Neural cell (in vitro differentiated cells): ENCODE measurements at regions not wholly inside any gene's neighbourhood (a gene's known extent, or its start where the extent isn't known, plus 50 kb on each side); places are given as distances from the start of the nearest gene placed in this dataset.

Source experiments
- CTCF ChIP-seq: fragments of 450-650 bp; IDR thresholded peaks from 2 replicates; pipeline ENCODE4 v1.5.1; 2014; ENCODE audit warnings: antibody characterized with exemption, mild to moderate bottlenecking, moderate library complexity; ENCODE audit not compliant: poor library complexity, severe bottlenecking
- EP300 ChIP-seq: fragments of 450-650 bp; conservative IDR thresholded peaks from 2 replicates; pipeline ENCODE4 v1.6.1; 2014; ENCODE audit warnings: antibody characterized with exemption, mild to moderate bottlenecking, moderate library complexity; ENCODE audit not compliant: poor library complexity, severe bottlenecking
- EZH2 ChIP-seq: fragments of 200-600, 300-800 bp; shearing (Covaris generic), sonication (generic); IDR thresholded peaks from 2 replicates; pipeline ENCODE4 v1.6.1; 2014; ENCODE audit warnings: antibody characterized with exemption, low read length, borderline replicate concordance, mild to moderate bottlenecking; ENCODE audit not compliant: insufficient read depth, poor library complexity, severe bottlenecking
- MXI1 ChIP-seq: fragments of 450-650 bp; conservative IDR thresholded peaks from 2 replicates; pipeline ENCODE4 v1.6.1; 2014; ENCODE audit warnings: antibody characterized with exemption, mild to moderate bottlenecking; ENCODE audit not compliant: poor library complexity, severe bottlenecking
- POLR2AphosphoS5 ChIP-seq: IDR thresholded peaks from 2 replicates; pipeline ENCODE4 v1.6.1; 2012
- RAD21 ChIP-seq: fragments of 450-650 bp; conservative IDR thresholded peaks from 2 replicates; pipeline ENCODE4 v1.6.1; 2014; ENCODE audit warnings: antibody characterized with exemption, mild to moderate bottlenecking, moderate library complexity
- TAF1 ChIP-seq: IDR thresholded peaks from 2 replicates; pipeline ENCODE4 v1.6.1; 2012; ENCODE audit warnings: low read depth
- TF ChIP-seq, protein P1 (sequence below): IDR thresholded peaks from 2 replicates; pipeline ENCODE4 v1.6.1; 2012; ENCODE audit warnings: borderline replicate concordance

DNA sequence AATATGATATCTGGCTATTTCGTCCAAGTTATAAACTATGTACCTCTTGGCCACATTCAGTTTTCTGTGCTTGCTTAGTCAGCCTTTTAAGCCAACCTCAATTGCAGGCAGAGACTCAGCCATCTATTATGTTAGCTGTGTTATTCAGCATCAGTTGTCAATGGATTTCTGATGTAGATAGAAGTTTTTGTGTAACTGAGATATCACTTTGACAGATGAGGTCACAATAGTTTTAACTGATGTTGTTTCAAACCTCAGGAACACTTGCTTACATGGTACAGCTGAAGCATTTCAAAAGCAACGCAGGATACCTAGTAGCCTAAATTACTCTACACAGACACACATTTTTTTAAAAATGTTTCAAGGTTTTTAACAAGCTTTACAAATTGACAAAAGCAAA lies 1478.0 kb downstream of the NCAM2 start:
- TF ChIP-seq CTCF (no peak), POLR2AphosphoS5 (peak; percentile 66), EZH2 (no peak), EP300 (peak; percentile 84), MXI1 (no peak), TAF1 (no peak), RAD21 (no peak)
- TF ChIP-seq, protein P1, sequence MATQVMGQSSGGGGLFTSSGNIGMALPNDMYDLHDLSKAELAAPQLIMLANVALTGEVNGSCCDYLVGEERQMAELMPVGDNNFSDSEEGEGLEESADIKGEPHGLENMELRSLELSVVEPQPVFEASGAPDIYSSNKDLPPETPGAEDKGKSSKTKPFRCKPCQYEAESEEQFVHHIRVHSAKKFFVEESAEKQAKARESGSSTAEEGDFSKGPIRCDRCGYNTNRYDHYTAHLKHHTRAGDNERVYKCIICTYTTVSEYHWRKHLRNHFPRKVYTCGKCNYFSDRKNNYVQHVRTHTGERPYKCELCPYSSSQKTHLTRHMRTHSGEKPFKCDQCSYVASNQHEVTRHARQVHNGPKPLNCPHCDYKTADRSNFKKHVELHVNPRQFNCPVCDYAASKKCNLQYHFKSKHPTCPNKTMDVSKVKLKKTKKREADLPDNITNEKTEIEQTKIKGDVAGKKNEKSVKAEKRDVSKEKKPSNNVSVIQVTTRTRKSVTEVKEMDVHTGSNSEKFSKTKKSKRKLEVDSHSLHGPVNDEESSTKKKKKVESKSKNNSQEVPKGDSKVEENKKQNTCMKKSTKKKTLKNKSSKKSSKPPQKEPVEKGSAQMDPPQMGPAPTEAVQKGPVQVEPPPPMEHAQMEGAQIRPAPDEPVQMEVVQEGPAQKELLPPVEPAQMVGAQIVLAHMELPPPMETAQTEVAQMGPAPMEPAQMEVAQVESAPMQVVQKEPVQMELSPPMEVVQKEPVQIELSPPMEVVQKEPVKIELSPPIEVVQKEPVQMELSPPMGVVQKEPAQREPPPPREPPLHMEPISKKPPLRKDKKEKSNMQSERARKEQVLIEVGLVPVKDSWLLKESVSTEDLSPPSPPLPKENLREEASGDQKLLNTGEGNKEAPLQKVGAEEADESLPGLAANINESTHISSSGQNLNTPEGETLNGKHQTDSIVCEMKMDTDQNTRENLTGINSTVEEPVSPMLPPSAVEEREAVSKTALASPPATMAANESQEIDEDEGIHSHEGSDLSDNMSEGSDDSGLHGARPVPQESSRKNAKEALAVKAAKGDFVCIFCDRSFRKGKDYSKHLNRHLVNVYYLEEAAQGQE: no peak
